K562 (cell line): ENCODE measurements at regions not wholly inside any gene's neighbourhood (a gene's known extent, or its start where the extent isn't known, plus 50 kb on each side); places are given as distances from the start of the nearest gene placed in this dataset.

Experiments used
- C11orf30 ChIP-seq: fragments of 450-650 bp; IDR thresholded peaks from 2 replicates; pipeline ENCODE4 v1.6.1; 2016; ENCODE audit warnings: low read depth, mild to moderate bottlenecking
- ELF4 ChIP-seq: fragments of 450-650 bp; formaldehyde crosslinking; IDR thresholded peaks from 2 replicates; pipeline ENCODE4 v1.4.0; 2022; ENCODE audit warnings: missing genetic modification characterization
- GATAD2B ChIP-seq: fragments of 450-650 bp; IDR thresholded peaks from 2 replicates; pipeline ENCODE4 v1.6.1; 2017; ENCODE audit warnings: mild to moderate bottlenecking, borderline replicate concordance
- HDAC2 ChIP-seq: fragments of 450-650 bp; IDR thresholded peaks from 2 replicates; pipeline ENCODE4 v1.6.1; 2016; ENCODE audit warnings: mild to moderate bottlenecking
- HDAC6 ChIP-seq: IDR thresholded peaks from 2 replicates; pipeline ENCODE4 v1.6.1; 2012; ENCODE audit warnings: low read depth, mild to moderate bottlenecking, control low read depth, inconsistent platforms, low read length, moderate library complexity
- HOMEZ ChIP-seq: fragments of 250-450 bp; sonication (Bioruptor Pico); IDR thresholded peaks from 2 replicates; pipeline ENCODE4 v1.4.0; 2020; ENCODE audit warnings: mild to moderate bottlenecking, moderate library complexity
- ID3 ChIP-seq, 2 experiments: fragments of 250-450 bp in 1 of 2; fragments of 450-650 bp in 1 of 2; sonication (Bioruptor Pico) in 1 of 2; IDR thresholded peaks; 2 replicates each; pipeline versions ENCODE4 v1.6.1 to v1.8.0; 2016 to 2021; ENCODE audit warnings: mild to moderate bottlenecking in 2 of 2, moderate library complexity in 2 of 2, missing compliant biosample characterization in 1 of 2, missing genetic modification characterization in 1 of 2
- MECOM ChIP-seq: fragments of 250-450 bp; sonication (Bioruptor Pico); IDR thresholded peaks from 2 replicates; pipeline ENCODE4 v1.8.0; 2022; ENCODE audit warnings: inconsistent platforms
- NCOA6 ChIP-seq: fragments of 450-650 bp; IDR thresholded peaks from 2 replicates; pipeline ENCODE4 v1.6.1; 2017; ENCODE audit warnings: mild to moderate bottlenecking
- NELFE ChIP-seq: IDR thresholded peaks from 2 replicates; pipeline ENCODE4 v1.6.1; 2011; ENCODE audit warnings: mild to moderate bottlenecking; ENCODE audit not compliant: insufficient read depth, insufficient read length
- POLR3G ChIP-seq: IDR thresholded peaks from 2 replicates; pipeline ENCODE4 v1.6.1; 2011; ENCODE audit not compliant: insufficient read length, insufficient replicate concordance; ENCODE audit errors: extremely low read depth
- PRMT5 ChIP-seq: sonication (generic); formaldehyde crosslinking; IDR thresholded peaks from 2 replicates; pipeline ENCODE4 v1.5.0; 2020; ENCODE audit warnings: missing genetic modification reagents
- SMARCA5 ChIP-seq: fragments of 450-650 bp; IDR thresholded peaks from 2 replicates; pipeline ENCODE4 v1.6.1; 2016
- TBL1XR1 ChIP-seq, 2 experiments: IDR thresholded peaks; 2 replicates each; pipeline ENCODE4 v1.6.1; 2012; ENCODE audit warnings: improper control_type of control experiment in 2 of 2, low read length in 2 of 2, mild to moderate bottlenecking in 1 of 2
- TGIF2 ChIP-seq: sonication (generic); formaldehyde crosslinking; IDR thresholded peaks from 2 replicates; pipeline ENCODE4 v1.8.1; 2022; ENCODE audit warnings: mild to moderate bottlenecking, missing genetic modification reagents, moderate library complexity
- ZNF184 ChIP-seq: sonication (generic); formaldehyde crosslinking; IDR thresholded peaks from 2 replicates; pipeline ENCODE4 v1.5.0; 2020; ENCODE audit warnings: missing genetic modification reagents
- ZNF347 ChIP-seq: fragments of 450-650 bp; formaldehyde crosslinking; IDR thresholded peaks from 2 replicates; pipeline ENCODE4 v1.4.0; 2020; ENCODE audit warnings: low read depth, mild to moderate bottlenecking, moderate library complexity
- ZNF444 ChIP-seq: fragments of 250-450 bp; sonication (Bioruptor Pico); IDR thresholded peaks from 2 replicates; pipeline ENCODE4 v1.4.0; 2020; ENCODE audit warnings: mild to moderate bottlenecking, moderate library complexity
- TF ChIP-seq, protein P1 (sequence below): fragments of 450-650 bp; IDR thresholded peaks from 2 replicates; pipeline ENCODE4 v1.6.1; 2018; ENCODE audit warnings: mild to moderate bottlenecking, low read depth; ENCODE audit not compliant: partially characterized antibody
- TF ChIP-seq, protein P2 (sequence below): IDR thresholded peaks from 2 replicates; pipeline ENCODE4 v1.6.1; 2012; ENCODE audit warnings: low read depth, low read length, improper control_type of control experiment, borderline replicate concordance
- TF ChIP-seq, protein P3 (sequence below): fragments of 200-800 bp; sonication (Bioruptor generic); IDR thresholded peaks from 2 replicates; pipeline ENCODE4 v1.6.1; 2017; ENCODE audit warnings: missing genetic modification characterization, missing compliant biosample characterization

- TF ChIP-seq, protein P1, sequence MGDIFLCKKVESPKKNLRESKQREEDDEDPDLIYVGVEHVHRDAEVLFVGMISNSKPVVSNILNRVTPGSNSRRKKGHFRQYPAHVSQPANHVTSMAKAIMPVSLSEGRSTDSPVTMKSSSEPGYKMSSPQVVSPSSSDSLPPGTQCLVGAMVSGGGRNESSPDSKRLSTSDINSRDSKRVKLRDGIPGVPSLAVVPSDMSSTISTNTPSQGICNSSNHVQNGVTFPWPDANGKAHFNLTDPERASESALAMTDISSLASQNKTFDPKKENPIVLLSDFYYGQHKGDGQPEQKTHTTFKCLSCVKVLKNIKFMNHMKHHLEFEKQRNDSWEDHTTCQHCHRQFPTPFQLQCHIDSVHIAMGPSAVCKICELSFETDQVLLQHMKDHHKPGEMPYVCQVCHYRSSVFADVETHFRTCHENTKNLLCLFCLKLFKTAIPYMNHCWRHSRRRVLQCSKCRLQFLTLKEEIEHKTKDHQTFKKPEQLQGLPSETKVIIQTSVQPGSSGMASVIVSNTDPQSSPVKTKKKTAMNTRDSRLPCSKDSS, result no peak
- TF ChIP-seq NELFE (no peak), HDAC2 (no peak), GATAD2B (no peak), TGIF2 (CRISPR knock-in tag) (no peak), ZNF444 (CRISPR knock-in tag) (no peak), MECOM (CRISPR knock-in tag) (no peak), C11orf30 (no peak), TBL1XR1 (IDR thresholded peaks at IDR 0.05; ENCODE audit: low read length in 2 of 2) (no peak), ID3 (CRISPR knock-in tag; IDR thresholded peaks at IDR 0.05) (no peak), ID3 (tag; IDR thresholded peaks at IDR 0.05) (no peak), HOMEZ (CRISPR knock-in tag) (no peak), POLR3G (no peak), PRMT5 (CRISPR knock-in tag) (no peak), NCOA6 (no peak), ELF4 (CRISPR knock-in tag) (no peak), HDAC6 (no peak), SMARCA5 (no peak), ZNF347 (CRISPR knock-in tag) (no peak), ZNF184 (CRISPR knock-in tag) (no peak)
- TF ChIP-seq, protein P2, sequence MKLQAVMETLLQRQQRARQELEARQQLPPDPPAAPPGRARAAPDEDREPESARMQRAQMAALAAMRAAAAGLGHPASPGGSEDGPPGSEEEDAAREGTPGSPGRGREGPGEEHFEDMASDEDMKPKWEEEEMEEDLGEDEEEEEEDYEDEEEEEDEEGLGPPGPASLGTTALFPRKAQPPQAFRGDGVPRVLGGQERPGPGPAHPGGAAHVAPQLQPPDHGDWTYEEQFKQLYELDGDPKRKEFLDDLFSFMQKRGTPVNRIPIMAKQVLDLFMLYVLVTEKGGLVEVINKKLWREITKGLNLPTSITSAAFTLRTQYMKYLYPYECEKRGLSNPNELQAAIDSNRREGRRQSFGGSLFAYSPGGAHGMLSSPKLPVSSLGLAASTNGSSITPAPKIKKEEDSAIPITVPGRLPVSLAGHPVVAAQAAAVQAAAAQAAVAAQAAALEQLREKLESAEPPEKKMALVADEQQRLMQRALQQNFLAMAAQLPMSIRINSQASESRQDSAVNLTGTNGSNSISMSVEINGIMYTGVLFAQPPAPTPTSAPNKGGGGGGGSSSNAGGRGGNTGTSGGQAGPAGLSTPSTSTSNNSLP, result no peak
- TF ChIP-seq, protein P3, sequence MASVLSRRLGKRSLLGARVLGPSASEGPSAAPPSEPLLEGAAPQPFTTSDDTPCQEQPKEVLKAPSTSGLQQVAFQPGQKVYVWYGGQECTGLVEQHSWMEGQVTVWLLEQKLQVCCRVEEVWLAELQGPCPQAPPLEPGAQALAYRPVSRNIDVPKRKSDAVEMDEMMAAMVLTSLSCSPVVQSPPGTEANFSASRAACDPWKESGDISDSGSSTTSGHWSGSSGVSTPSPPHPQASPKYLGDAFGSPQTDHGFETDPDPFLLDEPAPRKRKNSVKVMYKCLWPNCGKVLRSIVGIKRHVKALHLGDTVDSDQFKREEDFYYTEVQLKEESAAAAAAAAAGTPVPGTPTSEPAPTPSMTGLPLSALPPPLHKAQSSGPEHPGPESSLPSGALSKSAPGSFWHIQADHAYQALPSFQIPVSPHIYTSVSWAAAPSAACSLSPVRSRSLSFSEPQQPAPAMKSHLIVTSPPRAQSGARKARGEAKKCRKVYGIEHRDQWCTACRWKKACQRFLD (CRISPR knock-in tag), result no peak
Observed at GRCh38 chr22:26756675-26757293, 99.4 kb downstream of the MIAT start (continued).
